22Rv1 (cell line): ENCODE measurements at regions not wholly inside any gene's neighbourhood (a gene's known extent, or its start where the extent isn't known, plus 50 kb on each side); places are given as distances from the start of the nearest gene placed in this dataset.

ENCODE experiments used
- H3K27ac ChIP-seq: fragments of 450-650 bp; 2 replicates; pipeline ENCODE4 v1.5.1; 2017
- CTCF ChIP-seq: fragments of 450-650 bp; IDR thresholded peaks from 2 replicates; pipeline ENCODE4 v1.5.1; 2017; ENCODE audit warnings: mild to moderate bottlenecking
- ZFX ChIP-seq: fragments of 450-650 bp; IDR thresholded peaks from 2 replicates; pipeline ENCODE4 v1.6.1; 2017; ENCODE audit warnings: antibody characterized with exemption, borderline replicate concordance

DNA sequence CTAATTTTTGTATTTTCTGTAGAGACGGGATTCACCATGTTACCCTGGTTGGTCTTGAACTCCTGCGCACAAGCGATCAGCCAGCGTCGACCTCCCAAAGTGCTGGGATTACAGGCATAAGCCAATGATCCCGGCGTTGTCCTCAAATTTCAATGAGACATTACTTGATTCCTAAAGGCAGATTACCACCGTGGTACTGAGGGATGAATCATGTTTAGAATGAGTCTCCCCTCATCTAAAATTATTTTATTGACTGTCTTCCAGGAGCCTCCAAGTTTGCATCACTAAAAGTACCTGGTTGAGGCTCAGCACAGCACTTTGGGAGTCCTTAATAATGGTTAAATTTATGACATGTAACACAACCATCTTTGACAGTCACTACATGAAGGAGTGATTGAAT is 142.2 kb upstream of the AKR1E2 start:
- no peak overlapping the region for H3K27ac ChIP-seq
- TF ChIP-seq ZFX (no peak), CTCF (no peak)

DNA sequence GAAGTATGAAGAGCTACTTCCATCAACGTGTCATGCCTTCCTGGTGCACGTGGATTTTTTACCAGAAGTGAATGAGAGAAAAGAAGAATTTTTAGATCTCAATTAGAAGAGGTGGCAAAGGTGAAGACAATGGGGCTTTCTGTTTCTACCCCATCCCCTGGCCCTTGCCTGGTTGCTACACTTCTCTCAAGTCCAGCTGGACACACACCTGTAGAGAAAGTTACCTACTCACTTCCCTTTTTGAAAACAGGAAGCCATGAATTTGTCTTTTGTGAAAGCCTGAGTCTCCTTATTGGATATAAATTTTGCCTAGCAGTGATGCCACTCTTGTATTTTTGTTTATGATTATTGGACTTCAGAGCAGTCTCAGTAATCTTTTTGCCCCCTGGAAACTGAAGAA is 142.9 kb upstream of the AKR1E2 start:
- TF ChIP-seq CTCF (no peak), ZFX (no peak)
- H3K27ac ChIP-seq: no peak overlapping the region

- TF ChIP-seq CTCF (no peak), ZFX (no peak)
- no peak overlapping the region for H3K27ac ChIP-seq
Observed at GRCh38 chr10:4678951-4679671, 146.9 kb upstream of the AKR1E2 start.

DNA sequence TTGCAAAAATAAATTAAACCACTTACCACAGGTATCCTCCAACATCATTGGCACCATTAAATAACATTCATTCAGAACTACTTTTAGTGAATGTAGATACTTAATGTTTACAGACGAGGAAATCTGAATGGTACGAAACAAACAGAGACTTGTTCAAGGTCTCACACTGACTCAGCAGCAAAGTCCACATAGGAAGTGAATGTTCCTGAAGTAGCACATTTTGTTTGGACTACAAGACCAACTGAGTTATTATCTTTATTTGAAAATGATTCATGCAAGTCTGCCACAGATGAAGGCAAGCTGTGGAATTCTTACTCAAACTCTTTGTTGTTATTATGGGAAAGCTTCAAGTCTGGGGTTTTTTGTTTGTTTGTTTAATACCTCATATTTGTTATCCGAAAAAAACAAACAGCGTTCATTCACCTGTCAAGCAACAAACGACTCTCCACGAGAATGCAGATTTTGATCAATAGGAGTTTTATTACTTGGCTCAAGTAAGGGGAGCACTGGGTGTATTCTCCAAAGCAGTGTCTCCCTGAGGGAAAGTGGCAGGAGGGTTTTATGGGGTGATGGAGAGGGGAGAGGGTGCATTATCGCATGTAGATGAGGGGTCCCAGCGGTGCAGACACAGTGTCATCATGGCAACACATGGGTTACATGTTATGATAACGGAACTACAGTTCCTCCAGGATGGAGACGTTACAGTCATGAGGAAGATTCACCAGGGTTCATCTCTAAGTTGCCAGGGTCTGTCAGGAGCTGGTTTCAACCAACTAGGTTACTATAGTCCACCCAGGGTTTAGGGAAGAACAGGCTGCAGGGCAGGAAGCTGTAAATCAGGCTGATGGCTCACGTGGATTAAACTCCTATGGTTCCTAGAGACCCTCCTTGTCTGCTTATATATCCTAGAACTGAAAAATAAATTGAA is 147.7 kb upstream of the AKR1E2 start:
- H3K27ac ChIP-seq: no peak overlapping the region; the same call in 1 of the 2 replicates
- TF ChIP-seq CTCF: no peak
- TF ChIP-seq ZFX: no peak

DNA sequence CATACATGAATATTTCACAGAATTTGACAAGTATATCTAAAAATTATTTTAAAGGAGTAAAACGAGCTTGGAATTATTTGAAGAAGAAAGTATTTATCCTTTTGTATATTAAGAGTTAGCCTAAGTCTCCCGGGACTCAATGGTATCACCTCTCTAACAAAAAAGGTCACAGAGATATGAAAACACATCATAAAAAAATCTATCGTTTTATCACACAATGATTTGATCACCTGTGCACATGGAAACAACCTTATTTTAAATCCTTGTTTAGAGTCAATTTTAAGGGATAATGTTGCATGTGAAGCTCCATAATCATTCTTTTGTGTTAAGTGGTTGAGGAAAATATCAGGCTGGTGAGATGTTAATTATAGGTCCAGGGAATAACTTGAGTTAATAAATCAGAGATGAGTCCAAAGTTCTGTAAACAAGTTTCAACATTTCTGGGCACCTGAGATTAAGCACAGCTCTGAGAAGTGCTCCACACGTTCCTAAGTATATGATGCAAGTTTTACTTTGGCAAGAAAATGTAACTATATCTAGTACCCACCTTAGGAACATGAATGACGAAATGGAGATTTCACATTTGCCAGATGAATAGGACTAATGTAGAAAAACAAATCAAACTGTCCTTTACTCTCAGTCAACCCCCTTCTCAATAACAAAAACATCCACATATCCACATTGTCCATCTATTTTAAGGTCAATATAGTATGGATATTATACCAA is 148.5 kb upstream of the AKR1E2 start:
- TF ChIP-seq ZFX (no peak), CTCF (no peak)
- H3K27ac ChIP-seq: no peak overlapping the region; the same call in 1 of the 2 replicates

- TF ChIP-seq ZFX: no peak
- no peak for TF ChIP-seq CTCF
- no peak overlapping the region for H3K27ac ChIP-seq
Observed at GRCh38 chr10:4676566-4676965, 149.4 kb upstream of the AKR1E2 start.
